ENCODE measurements at regions not wholly inside any gene's neighbourhood (a gene's known extent, or its start where the extent isn't known, plus 50 kb on each side); places are given as distances from the start of the nearest gene placed in this dataset.

GRCh38 chr22:49300241-49300640 lies 527.4 kb downstream of the BRD1 start:
- TF ChIP-seq CTCF (IDR thresholded peaks at IDR 0.05) (no peak), POLR2A (IDR thresholded peaks at IDR 0.05) (no peak)

All from esophagus squamous epithelium (tissue), 4 donors.